HepG2 (cell line): ENCODE measurements at regions not wholly inside any gene's neighbourhood (a gene's known extent, or its start where the extent isn't known, plus 50 kb on each side); places are given as distances from the start of the nearest gene placed in this dataset.

Experiments used
- FOSL1 ChIP-seq: sonication (generic); formaldehyde crosslinking; IDR thresholded peaks from 2 replicates; pipeline ENCODE4 v1.9.0; 2021; ENCODE audit warnings: missing genetic modification reagents, borderline replicate concordance
- JUND ChIP-seq: sonication (generic); formaldehyde crosslinking; IDR thresholded peaks from 2 replicates; pipeline ENCODE4 v1.8.0; 2022; ENCODE audit warnings: mild to moderate bottlenecking, missing genetic modification reagents
- NFE2 ChIP-seq: sonication (generic); formaldehyde crosslinking; IDR thresholded peaks from 2 replicates; pipeline ENCODE4 v1.4.0; 2020; ENCODE audit warnings: missing genetic modification reagents
- NFIC ChIP-seq: IDR thresholded peaks from 2 replicates; pipeline ENCODE4 v1.6.1; 2012; ENCODE audit warnings: mild to moderate bottlenecking, low read length, inconsistent platforms
- NFKB2 ChIP-seq: sonication (generic); formaldehyde crosslinking; IDR thresholded peaks from 2 replicates; pipeline ENCODE4 v1.4.0; 2020; ENCODE audit warnings: missing genetic modification reagents, borderline replicate concordance
- NR2C2 ChIP-seq: sonication (generic); formaldehyde crosslinking; IDR thresholded peaks from 2 replicates; pipeline ENCODE4 v1.4.0; 2020; ENCODE audit warnings: missing genetic modification reagents, mild to moderate bottlenecking, moderate library complexity, borderline replicate concordance
- NR3C1 ChIP-seq: sonication (generic); formaldehyde crosslinking; IDR thresholded peaks from 2 replicates; pipeline ENCODE4 v1.4.0; 2020; ENCODE audit warnings: missing genetic modification reagents
- RARG ChIP-seq: sonication (generic); formaldehyde crosslinking; IDR thresholded peaks from 2 replicates; pipeline ENCODE4 v1.4.0; 2020; ENCODE audit warnings: low read depth, mild to moderate bottlenecking, missing genetic modification reagents
- SCMH1 ChIP-seq: sonication (generic); formaldehyde crosslinking; IDR thresholded peaks from 2 replicates; pipeline ENCODE4 v1.9.0; 2021; ENCODE audit warnings: missing genetic modification reagents, mild to moderate bottlenecking, borderline replicate concordance
- SOX13 ChIP-seq, 3 experiments: fragments of 450-650 bp in 1 of 3; sonication (generic) in 1 of 3; formaldehyde crosslinking in 1 of 3; IDR thresholded peaks in 2 of 3; conservative IDR thresholded peaks in 1 of 3; 2 replicates each; pipeline versions ENCODE4 v1.5.0 to v1.6.1; 2016 to 2020; ENCODE audit warnings: antibody characterized with exemption in 1 of 3, mild to moderate bottlenecking in 1 of 3, missing compliant biosample characterization in 1 of 3, missing genetic modification reagents in 1 of 3, moderate library complexity in 1 of 3
- SOX5 ChIP-seq: IDR thresholded peaks from 2 replicates; pipeline ENCODE4 v1.6.1; 2016; ENCODE audit warnings: borderline replicate concordance
- SP5 ChIP-seq: IDR thresholded peaks from 2 replicates; pipeline ENCODE4 v1.6.1; 2016; ENCODE audit warnings: low read depth, borderline replicate concordance
- TAF1 ChIP-seq: sonication (generic); formaldehyde crosslinking; IDR thresholded peaks from 2 replicates; pipeline ENCODE4 v1.4.0; 2020; ENCODE audit warnings: missing genetic modification reagents
- ZBTB38 ChIP-seq: sonication (generic); formaldehyde crosslinking; IDR thresholded peaks from 2 replicates; pipeline ENCODE4 v1.5.1; 2020; ENCODE audit warnings: mild to moderate bottlenecking, missing genetic modification reagents
- ZEB1 ChIP-seq: IDR thresholded peaks from 2 replicates; pipeline ENCODE4 v1.6.1; 2012; ENCODE audit warnings: mild to moderate bottlenecking, low read depth, inconsistent platforms; ENCODE audit not compliant: insufficient replicate concordance
- TF ChIP-seq, protein P1 (sequence below): sonication (generic); IDR thresholded peaks from 2 replicates; pipeline ENCODE4 v1.6.1; 2016; ENCODE audit warnings: low read depth, borderline replicate concordance
- TF ChIP-seq, protein P2 (sequence below): sonication (generic); formaldehyde crosslinking; conservative IDR thresholded peaks from 2 replicates; pipeline ENCODE4 v1.8.1; 2023; ENCODE audit warnings: missing genetic modification reagents
- TF ChIP-seq, protein P3 (sequence below): sonication (generic); formaldehyde crosslinking; IDR thresholded peaks from 2 replicates; pipeline ENCODE4 v1.8.0; 2022; ENCODE audit warnings: missing genetic modification reagents, mild to moderate bottlenecking, inconsistent platforms, borderline replicate concordance
- TF ChIP-seq, protein P4 (sequence below): sonication (generic); formaldehyde crosslinking; IDR thresholded peaks from 2 replicates; pipeline ENCODE4 v1.5.0; 2020; ENCODE audit warnings: mild to moderate bottlenecking, missing genetic modification reagents, borderline replicate concordance

DNA sequence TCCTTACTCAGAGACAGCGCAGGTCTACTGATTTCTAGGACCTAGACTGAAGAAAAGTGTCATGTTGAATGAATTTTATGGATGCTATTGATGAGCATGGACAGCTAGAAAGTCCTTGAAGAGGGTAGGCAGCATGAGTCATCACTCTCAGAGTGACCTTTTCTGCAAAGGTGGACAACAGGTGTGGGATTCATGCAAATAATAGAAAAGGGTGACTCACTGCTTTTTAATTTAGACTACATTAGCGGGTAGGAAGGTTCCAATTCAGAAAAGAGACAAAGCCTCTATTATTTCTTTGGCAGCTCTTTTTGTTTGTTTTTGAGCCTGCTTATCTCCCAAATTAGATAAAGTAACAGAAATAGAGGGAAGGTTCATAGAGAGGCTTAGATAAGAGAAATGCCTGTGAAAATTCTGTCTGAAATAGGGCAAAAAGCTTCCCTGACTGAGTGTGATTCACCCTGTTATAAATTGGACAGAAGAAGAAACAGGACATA is 191.4 kb downstream of the TENT5A start (continued):
- TF ChIP-seq, protein P1, sequence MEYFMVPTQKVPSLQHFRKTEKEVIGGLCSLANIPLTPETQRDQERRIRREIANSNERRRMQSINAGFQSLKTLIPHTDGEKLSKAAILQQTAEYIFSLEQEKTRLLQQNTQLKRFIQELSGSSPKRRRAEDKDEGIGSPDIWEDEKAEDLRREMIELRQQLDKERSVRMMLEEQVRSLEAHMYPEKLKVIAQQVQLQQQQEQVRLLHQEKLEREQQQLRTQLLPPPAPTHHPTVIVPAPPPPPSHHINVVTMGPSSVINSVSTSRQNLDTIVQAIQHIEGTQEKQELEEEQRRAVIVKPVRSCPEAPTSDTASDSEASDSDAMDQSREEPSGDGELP, result no peak
- TF ChIP-seq NFIC (peak; percentile 37; the same call in 1 of the 2 replicates), NR3C1 (CRISPR knock-in tag) (no peak), NR2C2 (CRISPR knock-in tag) (no peak), ZEB1 (peak; percentile 78), TAF1 (CRISPR knock-in tag) (no peak), JUND (CRISPR knock-in tag) (peak; percentile 63; the same call in 1 of the 2 replicates), NFKB2 (CRISPR knock-in tag) (no peak), FOSL1 (CRISPR knock-in tag) (peak; percentile 19; the same call in 1 of the 2 replicates), SP5 (CRISPR knock-in tag) (no peak), ZBTB38 (no peak), RARG (no peak), SOX5 (CRISPR knock-in tag) (peak; percentile 56; the same call in 1 of the 2 replicates), SOX13 (IDR thresholded peaks at IDR 0.05) (no peak), SOX13 (CRISPR knock-in tag; conservative IDR thresholded peaks at IDR 0.05 in 1 of 2, IDR thresholded peaks at IDR 0.05 in 1 of 2) (peak in 1 of 2 experiments; percentile 72; a peak in 2 of 4 replicates), NFE2 (CRISPR knock-in tag) (no peak), SCMH1 (no peak)
- TF ChIP-seq, protein P2, sequence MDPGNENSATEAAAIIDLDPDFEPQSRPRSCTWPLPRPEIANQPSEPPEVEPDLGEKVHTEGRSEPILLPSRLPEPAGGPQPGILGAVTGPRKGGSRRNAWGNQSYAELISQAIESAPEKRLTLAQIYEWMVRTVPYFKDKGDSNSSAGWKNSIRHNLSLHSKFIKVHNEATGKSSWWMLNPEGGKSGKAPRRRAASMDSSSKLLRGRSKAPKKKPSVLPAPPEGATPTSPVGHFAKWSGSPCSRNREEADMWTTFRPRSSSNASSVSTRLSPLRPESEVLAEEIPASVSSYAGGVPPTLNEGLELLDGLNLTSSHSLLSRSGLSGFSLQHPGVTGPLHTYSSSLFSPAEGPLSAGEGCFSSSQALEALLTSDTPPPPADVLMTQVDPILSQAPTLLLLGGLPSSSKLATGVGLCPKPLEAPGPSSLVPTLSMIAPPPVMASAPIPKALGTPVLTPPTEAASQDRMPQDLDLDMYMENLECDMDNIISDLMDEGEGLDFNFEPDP (CRISPR knock-in tag), result no peak
- TF ChIP-seq, protein P3, sequence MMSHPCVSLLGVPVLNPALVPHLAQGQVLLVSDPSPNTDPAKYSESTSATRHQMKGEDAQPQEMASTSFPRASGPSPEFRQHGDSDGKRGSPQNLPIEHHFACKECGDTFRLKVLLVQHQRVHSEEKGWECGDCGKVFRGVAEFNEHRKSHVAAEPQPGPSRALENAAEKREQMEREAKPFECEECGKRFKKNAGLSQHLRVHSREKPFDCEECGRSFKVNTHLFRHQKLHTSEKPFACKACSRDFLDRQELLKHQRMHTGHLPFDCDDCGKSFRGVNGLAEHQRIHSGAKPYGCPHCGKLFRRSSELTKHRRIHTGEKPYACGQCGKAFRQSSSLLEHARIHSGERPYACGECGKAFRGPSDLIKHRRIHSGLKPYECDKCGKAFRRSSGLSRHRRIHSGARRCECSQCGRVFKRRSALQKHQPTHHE, result no peak
- TF ChIP-seq, protein P4, sequence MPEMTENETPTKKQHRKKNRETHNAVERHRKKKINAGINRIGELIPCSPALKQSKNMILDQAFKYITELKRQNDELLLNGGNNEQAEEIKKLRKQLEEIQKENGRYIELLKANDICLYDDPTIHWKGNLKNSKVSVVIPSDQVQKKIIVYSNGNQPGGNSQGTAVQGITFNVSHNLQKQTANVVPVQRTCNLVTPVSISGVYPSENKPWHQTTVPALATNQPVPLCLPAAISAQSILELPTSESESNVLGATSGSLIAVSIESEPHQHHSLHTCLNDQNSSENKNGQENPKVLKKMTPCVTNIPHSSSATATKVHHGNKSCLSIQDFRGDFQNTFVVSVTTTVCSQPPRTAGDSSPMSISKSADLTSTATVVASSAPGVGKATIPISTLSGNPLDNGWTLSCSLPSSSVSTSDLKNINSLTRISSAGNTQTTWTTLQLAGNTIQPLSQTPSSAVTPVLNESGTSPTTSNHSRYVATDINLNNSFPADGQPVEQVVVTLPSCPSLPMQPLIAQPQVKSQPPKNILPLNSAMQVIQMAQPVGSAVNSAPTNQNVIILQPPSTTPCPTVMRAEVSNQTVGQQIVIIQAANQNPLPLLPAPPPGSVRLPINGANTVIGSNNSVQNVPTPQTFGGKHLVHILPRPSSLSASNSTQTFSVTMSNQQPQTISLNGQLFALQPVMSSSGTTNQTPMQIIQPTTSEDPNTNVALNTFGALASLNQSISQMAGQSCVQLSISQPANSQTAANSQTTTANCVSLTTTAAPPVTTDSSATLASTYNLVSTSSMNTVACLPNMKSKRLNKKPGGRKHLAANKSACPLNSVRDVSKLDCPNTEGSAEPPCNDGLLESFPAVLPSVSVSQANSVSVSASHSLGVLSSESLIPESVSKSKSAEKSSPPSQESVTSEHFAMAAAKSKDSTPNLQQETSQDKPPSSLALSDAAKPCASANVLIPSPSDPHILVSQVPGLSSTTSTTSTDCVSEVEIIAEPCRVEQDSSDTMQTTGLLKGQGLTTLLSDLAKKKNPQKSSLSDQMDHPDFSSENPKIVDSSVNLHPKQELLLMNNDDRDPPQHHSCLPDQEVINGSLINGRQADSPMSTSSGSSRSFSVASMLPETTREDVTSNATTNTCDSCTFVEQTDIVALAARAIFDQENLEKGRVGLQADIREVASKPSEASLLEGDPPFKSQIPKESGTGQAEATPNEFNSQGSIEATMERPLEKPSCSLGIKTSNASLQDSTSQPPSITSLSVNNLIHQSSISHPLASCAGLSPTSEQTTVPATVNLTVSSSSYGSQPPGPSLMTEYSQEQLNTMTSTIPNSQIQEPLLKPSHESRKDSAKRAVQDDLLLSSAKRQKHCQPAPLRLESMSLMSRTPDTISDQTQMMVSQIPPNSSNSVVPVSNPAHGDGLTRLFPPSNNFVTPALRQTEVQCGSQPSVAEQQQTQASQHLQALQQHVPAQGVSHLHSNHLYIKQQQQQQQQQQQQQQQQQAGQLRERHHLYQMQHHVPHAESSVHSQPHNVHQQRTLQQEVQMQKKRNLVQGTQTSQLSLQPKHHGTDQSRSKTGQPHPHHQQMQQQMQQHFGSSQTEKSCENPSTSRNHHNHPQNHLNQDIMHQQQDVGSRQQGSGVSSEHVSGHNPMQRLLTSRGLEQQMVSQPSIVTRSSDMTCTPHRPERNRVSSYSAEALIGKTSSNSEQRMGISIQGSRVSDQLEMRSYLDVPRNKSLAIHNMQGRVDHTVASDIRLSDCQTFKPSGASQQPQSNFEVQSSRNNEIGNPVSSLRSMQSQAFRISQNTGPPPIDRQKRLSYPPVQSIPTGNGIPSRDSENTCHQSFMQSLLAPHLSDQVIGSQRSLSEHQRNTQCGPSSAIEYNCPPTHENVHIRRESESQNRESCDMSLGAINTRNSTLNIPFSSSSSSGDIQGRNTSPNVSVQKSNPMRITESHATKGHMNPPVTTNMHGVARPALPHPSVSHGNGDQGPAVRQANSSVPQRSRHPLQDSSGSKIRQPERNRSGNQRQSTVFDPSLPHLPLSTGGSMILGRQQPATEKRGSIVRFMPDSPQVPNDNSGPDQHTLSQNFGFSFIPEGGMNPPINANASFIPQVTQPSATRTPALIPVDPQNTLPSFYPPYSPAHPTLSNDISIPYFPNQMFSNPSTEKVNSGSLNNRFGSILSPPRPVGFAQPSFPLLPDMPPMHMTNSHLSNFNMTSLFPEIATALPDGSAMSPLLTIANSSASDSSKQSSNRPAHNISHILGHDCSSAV, result no peak
